ENCODE measurements at regions not wholly inside any gene's neighbourhood (a gene's known extent, or its start where the extent isn't known, plus 50 kb on each side); places are given as distances from the start of the nearest gene placed in this dataset.

DNA sequence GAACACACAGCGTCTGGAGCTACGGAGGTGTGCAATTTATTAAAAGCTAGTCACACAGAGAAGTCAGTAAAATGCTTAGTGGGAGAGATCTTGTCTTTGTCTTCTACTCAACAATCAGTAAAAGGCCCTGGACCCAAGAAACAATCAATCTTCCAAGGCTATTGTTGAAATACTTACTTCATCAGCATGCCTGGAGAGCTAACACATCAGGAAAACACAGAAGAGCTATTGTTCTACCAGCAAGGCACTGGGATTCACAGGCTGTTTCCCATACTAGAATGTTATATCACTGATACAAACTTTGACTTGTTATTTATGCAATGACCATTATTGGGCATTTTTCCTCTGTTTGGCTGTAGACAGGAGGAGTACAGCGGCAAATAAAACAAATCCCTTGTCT is 247.8 kb upstream of the ERCC4 start:
- no peaks in the 10 kb centered on the region for H3K27me3 ChIP-seq (ENCODE audit: control insufficient read depth, insufficient read depth, low read length)
- H4K20me1 ChIP-seq (ENCODE audit: insufficient read depth, low read length): no peaks in the 10 kb centered on the region
- BruUV-seq (replicated peaks): no TSS peak
- dilution Hi-C loops (cut with HindIII; ENCODE audit: low sequenced_read_pairs, unreplicated experiment) (no loop called here), in situ Hi-C loops (cut with MboI; ENCODE audit: low sequenced_read_pairs) (no loop called here), intact Hi-C loops (cut with micrococcal nuclease) (no loop called here)
- WGBS, 2 experiments (ENCODE audit: extremely low coverage in 2 of 2, insufficient read length in 1 of 2): no CpG with 5 or more reads among the region's 3 CpGs
- H2BK20ac ChIP-seq (ENCODE audit: low read depth, low read length): no peak overlapping the region
- no peak overlapping the region for H2AFZ ChIP-seq (replicated peaks; ENCODE audit: low read length, poor library complexity)
- DNase-seq (no peak), ATAC-seq (ENCODE audit: low read depth) (no peak)
- no peak overlapping the region for H2AK5ac ChIP-seq (ENCODE audit: low read depth, low read length)
- CTCF ChIA-PET: no interaction called here
- H3K9me1 ChIP-seq (ENCODE audit: insufficient read depth, low read length): no peaks in the 10 kb centered on the region
- no peaks in the 10 kb centered on the region for H3K36me3 ChIP-seq (ENCODE audit: control insufficient read depth, insufficient read depth, low read length)
- no peaks in the 10 kb centered on the region for H3K79me1 ChIP-seq (ENCODE audit: low read depth in 1 of 2, low read length in 2 of 2)
- TF ChIP-seq SMC3 (IDR thresholded peaks at IDR 0.05; ENCODE audit: low read depth, low read length): no peak
- no peak for TF ChIP-seq POLR2A (IDR thresholded peaks at IDR 0.05; ENCODE audit: low read depth, low read length)
- TF ChIP-seq NFE2L2 (IDR thresholded peaks at IDR 0.05; ENCODE audit: low read depth, low read length): no peak
- TF ChIP-seq CEBPB (IDR thresholded peaks at IDR 0.05; ENCODE audit: low read depth, low read length): no peak
- TF ChIP-seq MAFK (IDR thresholded peaks at IDR 0.05; ENCODE audit: low read depth, low read length): no peak
- no peak for TF ChIP-seq RFX5 (IDR thresholded peaks at IDR 0.05; ENCODE audit: low read depth, low read length)
- TF ChIP-seq MXI1 (IDR thresholded peaks at IDR 0.05; ENCODE audit: borderline replicate concordance, low read depth, low read length): no peak
- TF ChIP-seq, protein P1, sequence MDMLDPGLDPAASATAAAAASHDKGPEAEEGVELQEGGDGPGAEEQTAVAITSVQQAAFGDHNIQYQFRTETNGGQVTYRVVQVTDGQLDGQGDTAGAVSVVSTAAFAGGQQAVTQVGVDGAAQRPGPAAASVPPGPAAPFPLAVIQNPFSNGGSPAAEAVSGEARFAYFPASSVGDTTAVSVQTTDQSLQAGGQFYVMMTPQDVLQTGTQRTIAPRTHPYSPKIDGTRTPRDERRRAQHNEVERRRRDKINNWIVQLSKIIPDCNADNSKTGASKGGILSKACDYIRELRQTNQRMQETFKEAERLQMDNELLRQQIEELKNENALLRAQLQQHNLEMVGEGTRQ (IDR thresholded peaks at IDR 0.05; ENCODE audit: low read depth, low read length): no peak
- TF ChIP-seq BHLHE40 (IDR thresholded peaks at IDR 0.05; ENCODE audit: low read depth, low read length): no peak
- no peak for TF ChIP-seq RAD21 (IDR thresholded peaks at IDR 0.05; ENCODE audit: low read length)
- TF ChIP-seq RCOR1 (IDR thresholded peaks at IDR 0.05; ENCODE audit: insufficient replicate concordance, low read length): no peak
- TF ChIP-seq CHD1 (IDR thresholded peaks at IDR 0.05; ENCODE audit: low read depth, low read length): no peak
- no peak for TF ChIP-seq FOS (IDR thresholded peaks at IDR 0.05; ENCODE audit: low read depth, low read length)
- H4K5ac ChIP-seq (ENCODE audit: low read depth, low read length): no peak overlapping the region
- H3K14ac ChIP-seq (replicated peaks; ENCODE audit: low read depth, low read length): no peak overlapping the region
- no peak overlapping the region for H3K27ac ChIP-seq (ENCODE audit: insufficient read depth, low read length)
- H2BK5ac ChIP-seq (ENCODE audit: low read depth, low read length, poor library complexity, severe bottlenecking): no peak overlapping the region
- no peak overlapping the region for H4K91ac ChIP-seq (ENCODE audit: insufficient read depth, low read depth, low read length)
- no peak overlapping the region for H3K56ac ChIP-seq (ENCODE audit: extremely low read depth, insufficient read depth, low read length)
- peaks cover 2% of the 10 kb centered on the region; the same call in 1 of the 2 replicates for H3K9me3 ChIP-seq (ENCODE audit: control insufficient read depth, insufficient read depth, low read length)
- no peaks in the 10 kb centered on the region for H3K4me1 ChIP-seq (ENCODE audit: control insufficient read depth, insufficient read depth, low read length)
- no peak overlapping the region for H2AK9ac ChIP-seq (replicated peaks; ENCODE audit: low read depth, low read length, poor library complexity)
- no peak overlapping the region for H3K4me2 ChIP-seq (ENCODE audit: low read depth, low read length)
- no peak overlapping the region for H3K18ac ChIP-seq (ENCODE audit: low read depth, low read length)
- no peak overlapping the region for H3K4ac ChIP-seq (ENCODE audit: low read depth, low read length)
- POLR2A ChIA-PET (ENCODE audit: unreplicated experiment): no interaction called here
- no peak overlapping the region for H2BK15ac ChIP-seq (ENCODE audit: low read depth, low read length)
- H3K9ac ChIP-seq (ENCODE audit: low read depth, low read length): no peak overlapping the region
- H3K23ac ChIP-seq (ENCODE audit: low read depth, low read length): no peak overlapping the region
- no peak overlapping the region for H4K8ac ChIP-seq (ENCODE audit: low read depth in 2 of 2, low read length in 2 of 2)
- H3K4me3 ChIP-seq (ENCODE audit: insufficient read depth, low read depth, low read length): no peak overlapping the region
- H2BK120ac ChIP-seq (ENCODE audit: low read depth, low read length): no peak overlapping the region

Measured in IMR-90 (cell line).